ENCODE measurements at regions not wholly inside any gene's neighbourhood (a gene's known extent, or its start where the extent isn't known, plus 50 kb on each side); places are given as distances from the start of the nearest gene placed in this dataset.

- intact Hi-C loops (cut with micrococcal nuclease) = no loop called here
- Mint-ChIP-seq H3K36me3 (ENCODE audit: insufficient read depth, unreplicated experiment) (no peaks in the 10 kb centered on the region), H3K4me3 (ENCODE audit: unreplicated experiment) (no peak overlapping the region), H3K9me3 (ENCODE audit: unreplicated experiment) (peaks cover 2% of the 10 kb centered on the region), H3K27ac (ENCODE audit: low read depth, unreplicated experiment) (no peak overlapping the region), H3K4me1 (ENCODE audit: insufficient read depth, unreplicated experiment) (peaks cover 3% of the 10 kb centered on the region), H3K27me3 (ENCODE audit: insufficient read depth, unreplicated experiment) (no peaks in the 10 kb centered on the region)
- TF ChIP-seq CTCF (IDR thresholded peaks at IDR 0.05; ENCODE audit: unreplicated experiment) = no peak
- ChIA-PET CTCF (interaction anchor here (0.8 to 1.3 kb wide), 2 partner anchors 25 to 166 kb away, joined by 4 to 5 read pairs; no protein-coding TSS in a partner anchor), POLR2A (interaction anchor here (1.6 kb wide), 1 partner anchor 11 kb away, joined by 6 read pairs; no protein-coding TSS in a partner anchor)
- no TSS peak for BruUV-seq (replicated peaks)
- peak; percentile 6 for DNase-seq (ENCODE audit: unreplicated experiment)
Observed at GRCh38 chr6:100289285-100289684, 175.4 kb downstream of the SIM1 start.

GRCh38 chr6:100288311-100288710, 176.4 kb downstream of the SIM1 start:
- Mint-ChIP-seq H3K4me1 (ENCODE audit: insufficient read depth, unreplicated experiment) (peaks cover 9% of the 10 kb centered on the region), H3K36me3 (ENCODE audit: insufficient read depth, unreplicated experiment) (no peaks in the 10 kb centered on the region), H3K9me3 (ENCODE audit: unreplicated experiment) (peaks cover 8% of the 10 kb centered on the region), H3K27ac (ENCODE audit: low read depth, unreplicated experiment) (no peak overlapping the region), H3K4me3 (ENCODE audit: unreplicated experiment) (no peak overlapping the region), H3K27me3 (ENCODE audit: insufficient read depth, unreplicated experiment) (no peaks in the 10 kb centered on the region)
- POLR2A ChIA-PET = interaction anchor here (1.6 kb wide), 1 partner anchor 12 kb away, joined by 6 read pairs; no protein-coding TSS in a partner anchor
- TF ChIP-seq CTCF (IDR thresholded peaks at IDR 0.05; ENCODE audit: unreplicated experiment) = no peak
- CTCF ChIA-PET = interaction anchor here (1.3 kb wide), 1 partner anchor 26 kb away, joined by 5 read pairs; no protein-coding TSS in a partner anchor
- no TSS peak for BruUV-seq (replicated peaks)
- DNase-seq (ENCODE audit: unreplicated experiment) = no peak
- intact Hi-C loops (cut with micrococcal nuclease) = no loop called here

- Mint-ChIP-seq H3K4me3 (ENCODE audit: unreplicated experiment) (no peak overlapping the region), H3K36me3 (ENCODE audit: insufficient read depth, unreplicated experiment) (no peaks in the 10 kb centered on the region), H3K9me3 (ENCODE audit: unreplicated experiment) (peaks cover 8% of the 10 kb centered on the region), H3K27me3 (ENCODE audit: insufficient read depth, unreplicated experiment) (no peaks in the 10 kb centered on the region), H3K27ac (ENCODE audit: low read depth, unreplicated experiment) (no peak overlapping the region), H3K4me1 (ENCODE audit: insufficient read depth, unreplicated experiment) (peaks cover 13% of the 10 kb centered on the region)
- ChIA-PET CTCF (no interaction called here), POLR2A (no interaction called here)
- intact Hi-C loops (cut with micrococcal nuclease) = no loop called here
- no TSS peak for BruUV-seq (replicated peaks)
- DNase-seq (ENCODE audit: unreplicated experiment) = peak; percentile 58
- TF ChIP-seq CTCF (IDR thresholded peaks at IDR 0.05; ENCODE audit: unreplicated experiment) = no peak
Observed at GRCh38 chr6:100283285-100283684, 181.4 kb downstream of the SIM1 start.

GRCh38 chr6:100281471-100281901, 183.2 kb downstream of the SIM1 start:
- Mint-ChIP-seq H3K27ac (ENCODE audit: low read depth, unreplicated experiment) (no peak overlapping the region), H3K9me3 (ENCODE audit: unreplicated experiment) (peaks cover 13% of the 10 kb centered on the region), H3K4me1 (ENCODE audit: insufficient read depth, unreplicated experiment) (peaks cover 13% of the 10 kb centered on the region), H3K4me3 (ENCODE audit: unreplicated experiment) (no peak overlapping the region), H3K36me3 (ENCODE audit: insufficient read depth, unreplicated experiment) (no peaks in the 10 kb centered on the region), H3K27me3 (ENCODE audit: insufficient read depth, unreplicated experiment) (no peaks in the 10 kb centered on the region)
- TF ChIP-seq CTCF (IDR thresholded peaks at IDR 0.05; ENCODE audit: unreplicated experiment) = no peak
- BruUV-seq (replicated peaks) = no TSS peak
- intact Hi-C loops (cut with micrococcal nuclease) = no loop called here
- ChIA-PET POLR2A (interaction anchor here (0.5 kb wide), 1 partner anchor 11 kb away, joined by 3 read pairs; no protein-coding TSS in a partner anchor), CTCF (interaction anchor here (0.8 to 0.9 kb wide), 2 partner anchors 11 to 121 kb away, joined by 3 read pairs; no protein-coding TSS in a partner anchor)
- no peak for DNase-seq (ENCODE audit: unreplicated experiment)

Data from MCF 10A (cell line).